ENCODE measurements at regions not wholly inside any gene's neighbourhood (a gene's known extent, or its start where the extent isn't known, plus 50 kb on each side); places are given as distances from the start of the nearest gene placed in this dataset.

GRCh38 chr1:95686217-95686616, 452.2 kb downstream of the RWDD3 start:
- Histone ChIP-seq H3K9me3 (no peaks in the 10 kb centered on the region), H3K4me3 (no peak overlapping the region), H3K27ac (no peak overlapping the region), H3K4me1 (no peaks in the 10 kb centered on the region), H3K36me3 (no peaks in the 10 kb centered on the region), H3K27me3 (no peaks in the 10 kb centered on the region)
- no peak for TF ChIP-seq POLR2A (IDR thresholded peaks at IDR 0.05)
- DNase-seq: no peak
- ATAC-seq: no peak
- intact Hi-C loops (cut with DNase I; ENCODE audit: low total_unique reads) (no loop called here), in situ Hi-C loops (cut with MboI; ENCODE audit: low sequenced_read_pairs in 4 of 4) (no loop called here)

- in situ Hi-C loops (cut with MboI; ENCODE audit: low sequenced_read_pairs in 4 of 4) (no loop called here), intact Hi-C loops (cut with DNase I; ENCODE audit: low total_unique reads) (no loop called here)
- Histone ChIP-seq H3K27ac (no peak overlapping the region), H3K9me3 (peaks cover 0 to 11% (median 0%) of the 10 kb centered on the region in 3 donors), H3K4me3 (no peak overlapping the region), H3K4me1 (no peaks in the 10 kb centered on the region), H3K27me3 (no peaks in the 10 kb centered on the region), H3K36me3 (no peaks in the 10 kb centered on the region)
- TF ChIP-seq POLR2A (IDR thresholded peaks at IDR 0.05): no peak
- no peak for TF ChIP-seq CTCF (IDR thresholded peaks at IDR 0.05 in 4 of 5, conservative IDR thresholded peaks at IDR 0.05 in 1 of 5)
- DNase-seq (no peak), ATAC-seq (no peak)
Measured at GRCh38 chr1:95699149-95699953, 465.3 kb downstream of the RWDD3 start.

GRCh38 chr1:95701450-95702173, 467.6 kb downstream of the RWDD3 start:
- Histone ChIP-seq H3K4me1 (no peaks in the 10 kb centered on the region), H3K27me3 (no peaks in the 10 kb centered on the region), H3K4me3 (no peak overlapping the region), H3K36me3 (no peaks in the 10 kb centered on the region), H3K27ac (no peak overlapping the region), H3K9me3 (peaks cover 0 to 18% (median 0%) of the 10 kb centered on the region in 3 donors)
- TF ChIP-seq POLR2A (IDR thresholded peaks at IDR 0.05): no peak
- no peak for TF ChIP-seq CTCF (IDR thresholded peaks at IDR 0.05 in 4 of 5, conservative IDR thresholded peaks at IDR 0.05 in 1 of 5)
- in situ Hi-C loops (cut with MboI; ENCODE audit: low sequenced_read_pairs in 4 of 4): no loop called here
- intact Hi-C loops (cut with DNase I; ENCODE audit: low total_unique reads): no loop called here
- DNase-seq: no peak
- no peak for ATAC-seq

- Histone ChIP-seq H3K9me3 (peaks cover 0 to 21% (median 0%) of the 10 kb centered on the region in 3 donors), H3K4me1 (no peaks in the 10 kb centered on the region), H3K27me3 (no peaks in the 10 kb centered on the region), H3K36me3 (no peaks in the 10 kb centered on the region), H3K27ac (no peak overlapping the region), H3K4me3 (no peak overlapping the region)
- TF ChIP-seq CTCF (IDR thresholded peaks at IDR 0.05 in 4 of 5, conservative IDR thresholded peaks at IDR 0.05 in 1 of 5): no peak
- TF ChIP-seq POLR2A (IDR thresholded peaks at IDR 0.05): no peak
- DNase-seq (no peak), ATAC-seq (no peak)
- in situ Hi-C loops (cut with MboI; ENCODE audit: low sequenced_read_pairs in 4 of 4): no loop called here
- intact Hi-C loops (cut with DNase I; ENCODE audit: low total_unique reads): no loop called here
Measured at GRCh38 chr1:95703046-95703445, 469.0 kb downstream of the RWDD3 start.

- Histone ChIP-seq H3K9me3 (no peaks in the 10 kb centered on the region), H3K36me3 (no peaks in the 10 kb centered on the region), H3K27me3 (no peaks in the 10 kb centered on the region), H3K4me1 (no peaks in the 10 kb centered on the region), H3K4me3 (no peak overlapping the region), H3K27ac (no peak overlapping the region)
- in situ Hi-C loops (cut with MboI; ENCODE audit: low sequenced_read_pairs in 4 of 4): no loop called here
- DNase-seq: no peak
- ATAC-seq: no peak
- no peak for TF ChIP-seq CTCF (IDR thresholded peaks at IDR 0.05 in 4 of 5, conservative IDR thresholded peaks at IDR 0.05 in 1 of 5)
- no peak for TF ChIP-seq POLR2A (IDR thresholded peaks at IDR 0.05)
- intact Hi-C loops (cut with DNase I; ENCODE audit: low total_unique reads): no loop called here
Measured at GRCh38 chr1:95716097-95716496, 482.1 kb downstream of the RWDD3 start.

Data from gastrocnemius medialis (tissue), 4 donors.